GM18909 (cell line): ENCODE measurements at regions not wholly inside any gene's neighbourhood (a gene's known extent, or its start where the extent isn't known, plus 50 kb on each side); places are given as distances from the start of the nearest gene placed in this dataset.
"Not testable (repeated sequence)": the region's sequence is repeated elsewhere in the genome, so short reads cannot be mapped to it uniquely, and the experiment has no call there.

Source experiments
- ATAC-seq: cut with Tn5 transposase; IDR thresholded peaks from one replicate; pipeline ENCODE4 v1.9.1; 2021; ENCODE audit warnings: mild to moderate bottlenecking; ENCODE audit not compliant: unreplicated experiment, poor library complexity

DNA sequence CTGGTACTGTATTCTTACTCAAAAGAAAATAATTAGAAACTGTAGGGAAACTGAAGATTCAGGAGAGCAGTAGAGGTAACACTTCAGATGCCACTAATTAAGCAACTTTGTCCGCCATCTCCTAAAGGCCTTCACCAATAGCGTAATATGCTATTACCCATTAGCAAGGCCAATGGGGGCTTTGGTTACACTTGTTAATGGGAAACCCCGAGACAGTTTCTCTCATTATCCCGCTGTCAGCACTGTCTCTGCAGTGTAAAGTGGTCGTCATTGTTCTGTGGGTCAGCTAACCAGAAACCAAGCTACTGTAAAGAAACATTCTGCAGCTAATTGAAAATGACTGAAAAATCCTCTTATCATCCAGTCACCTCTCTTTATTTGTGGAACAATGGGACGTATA is 468.0 kb upstream of the POU3F2 start:
- no peak for ATAC-seq

DNA sequence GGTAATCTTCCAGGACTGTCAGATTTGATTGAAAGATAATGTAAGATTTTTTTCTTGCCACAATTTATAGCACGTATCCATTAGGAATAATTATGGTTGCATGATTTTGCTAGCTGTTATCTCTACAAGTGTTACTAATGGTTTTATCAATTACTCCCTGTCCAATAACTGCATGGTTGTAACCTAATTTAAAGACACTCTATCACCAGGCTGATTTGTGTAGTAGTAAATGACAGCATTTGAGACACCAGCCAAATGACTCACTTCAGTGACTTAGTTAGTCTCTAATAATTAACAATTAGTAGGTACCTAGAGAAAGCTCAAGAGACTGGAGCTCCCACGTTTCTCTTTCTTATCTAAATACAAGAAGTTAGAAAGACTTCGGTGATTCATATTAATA is 453.8 kb upstream of the POU3F2 start:
- ATAC-seq, result no peak

GRCh38 chr6:98382246-98382645 is 452.1 kb upstream of the POU3F2 start:
- ATAC-seq, result no peak

GRCh38 chr6:98384334-98384733 is 450.0 kb upstream of the POU3F2 start:
- no peak for ATAC-seq

DNA sequence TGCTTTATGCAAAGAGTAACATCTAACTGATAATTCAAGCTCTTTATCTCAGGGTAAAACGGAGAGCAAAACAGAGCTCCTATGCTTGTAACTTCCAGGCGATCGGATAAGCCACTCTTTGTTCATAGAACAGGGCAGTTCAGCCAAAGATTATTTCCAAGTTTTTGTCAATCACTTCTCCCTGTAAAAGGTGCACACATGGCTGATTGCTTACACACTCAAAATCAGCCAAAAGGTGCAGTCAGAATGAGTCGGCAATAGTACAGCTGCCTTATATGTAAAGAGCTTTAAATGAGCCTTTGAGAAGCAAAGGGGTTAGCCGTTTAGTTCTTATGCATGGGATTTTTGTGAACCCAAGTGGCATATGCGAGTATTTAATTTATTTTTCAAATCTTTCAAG is 449.6 kb upstream of the POU3F2 start:
- ATAC-seq, result no peak

GRCh38 chr6:98395610-98396166 is 438.7 kb upstream of the POU3F2 start:
- ATAC-seq, result no peak

DNA sequence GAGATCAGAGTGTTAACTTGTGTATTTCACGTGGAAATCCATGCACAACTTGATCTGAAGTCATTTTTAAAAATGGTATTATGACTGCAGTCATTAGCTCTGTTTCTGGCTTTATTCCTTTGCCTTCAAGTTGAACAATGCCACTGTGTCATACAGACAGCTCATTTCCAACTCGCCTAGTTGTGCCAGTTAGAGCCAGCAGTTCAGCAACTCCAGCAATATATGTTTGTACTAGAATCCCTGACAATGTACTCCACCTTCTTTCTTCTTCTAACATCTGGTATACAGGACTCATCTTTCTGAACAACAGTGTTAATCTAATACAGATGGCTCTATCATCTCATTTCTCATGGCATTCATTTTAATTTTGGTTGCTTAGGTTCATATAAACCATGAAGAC is 418.3 kb upstream of the POU3F2 start:
- no peak for ATAC-seq

DNA sequence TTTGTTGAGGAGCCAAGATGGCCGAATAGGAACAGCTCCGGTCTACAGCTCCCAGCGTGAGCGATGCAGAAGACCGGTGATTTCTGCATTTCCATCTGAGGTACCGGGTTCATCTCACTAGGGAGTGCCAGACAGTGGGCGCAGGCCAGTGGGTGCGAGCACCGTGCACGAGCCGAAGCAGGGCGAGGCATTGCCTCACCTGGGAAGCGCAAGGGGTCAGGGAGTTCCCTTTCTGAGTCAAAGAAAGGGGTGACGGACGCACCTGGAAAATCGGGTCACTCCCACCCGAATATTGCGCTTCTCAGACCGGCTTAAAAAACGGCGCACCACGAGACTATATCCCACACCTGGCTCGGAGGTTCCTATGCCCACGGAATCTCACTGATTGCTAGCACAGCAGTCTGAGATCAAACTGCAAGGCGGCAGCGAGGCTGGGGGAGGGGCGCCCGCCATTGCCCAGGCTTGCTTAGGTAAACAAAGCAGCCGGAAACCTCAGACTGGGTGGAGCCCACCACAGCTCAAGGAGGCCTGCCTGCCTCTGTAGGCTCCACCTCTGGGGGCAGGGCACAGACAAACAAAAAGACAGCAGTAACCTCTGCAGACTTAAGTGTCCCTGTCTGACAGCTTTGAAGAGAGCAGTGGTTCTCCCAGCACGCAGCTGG is 417.7 kb upstream of the POU3F2 start:
- ATAC-seq, result not testable (repeated sequence)

DNA sequence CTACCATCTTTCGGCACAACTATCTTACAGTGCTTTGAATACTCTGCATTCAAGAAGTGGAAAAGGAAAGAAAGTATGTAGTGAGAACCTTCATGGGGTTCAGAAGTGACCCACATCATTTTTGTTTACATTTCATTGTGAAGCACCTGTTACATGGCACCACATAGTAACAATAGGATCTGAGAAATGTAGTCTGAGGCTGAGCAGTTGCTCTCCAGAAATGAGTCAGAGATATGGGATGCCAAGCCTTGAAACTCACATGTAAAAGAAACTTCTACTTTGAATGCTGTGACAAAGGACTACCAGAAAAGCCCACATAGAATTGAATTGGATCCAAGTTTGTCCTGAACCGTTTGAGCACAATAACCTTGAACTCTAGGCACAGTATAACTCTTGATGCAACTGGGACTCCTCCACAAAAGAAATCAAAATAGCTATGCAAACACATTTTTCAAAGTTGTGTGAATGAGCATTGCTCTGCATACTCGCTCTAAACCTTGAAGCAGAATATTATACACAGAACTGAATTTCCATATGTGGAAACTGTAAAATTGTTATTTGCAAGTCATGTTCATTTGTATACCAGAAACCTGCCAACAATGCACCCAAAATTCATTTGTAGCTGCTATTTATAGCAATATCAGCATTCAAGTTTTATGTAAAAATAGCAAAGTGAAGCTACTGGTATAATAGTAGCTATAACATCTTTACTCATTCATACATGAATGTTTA is 400.9 kb upstream of the POU3F2 start:
- peak; percentile 85 for ATAC-seq

- ATAC-seq, result no peak
Observed at GRCh38 chr6:98443633-98444032, 390.7 kb upstream of the POU3F2 start.

DNA sequence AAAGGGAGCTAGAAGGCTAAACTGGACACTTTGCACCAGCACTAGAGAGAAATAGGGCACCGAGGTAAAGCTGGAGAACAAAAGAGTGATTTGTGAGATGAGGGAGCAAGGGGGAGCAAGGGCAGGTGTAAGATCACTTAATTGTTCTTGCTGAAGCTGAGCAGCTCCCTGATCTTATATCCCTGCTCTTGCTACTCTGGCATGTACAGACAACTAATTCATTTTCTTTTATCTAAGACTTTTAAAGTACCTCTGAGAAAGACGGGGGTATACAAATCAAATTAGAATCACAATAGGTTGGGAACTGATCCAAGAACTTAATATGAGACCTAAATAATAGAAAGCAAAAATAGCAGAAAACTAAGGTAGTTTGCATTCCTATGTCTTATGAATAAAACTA is 381.7 kb upstream of the POU3F2 start:
- ATAC-seq, result no peak

DNA sequence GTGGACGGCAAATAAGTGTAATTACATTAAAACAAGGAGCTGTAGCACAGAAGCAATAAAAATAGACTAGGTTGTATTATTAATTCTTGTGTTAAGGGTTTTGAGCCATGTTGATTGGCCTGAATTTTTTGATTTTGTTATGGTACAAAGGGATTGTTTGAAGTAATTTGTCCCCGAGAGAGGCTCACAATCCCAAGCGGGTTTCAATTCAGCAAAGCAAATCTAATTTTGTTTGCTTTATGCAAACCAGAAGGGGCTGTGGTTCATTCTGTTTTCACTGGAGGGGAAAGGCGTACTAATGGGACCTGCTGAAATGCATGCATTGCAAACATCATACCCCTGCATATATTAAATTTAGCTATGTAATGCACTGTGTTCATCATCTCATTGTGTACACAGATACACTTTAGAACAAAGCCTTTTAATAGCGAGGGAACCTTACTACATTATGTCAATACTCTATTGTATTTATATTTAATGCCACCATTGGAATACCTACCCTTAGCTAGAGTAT is 379.5 kb upstream of the POU3F2 start:
- no peak for ATAC-seq

DNA sequence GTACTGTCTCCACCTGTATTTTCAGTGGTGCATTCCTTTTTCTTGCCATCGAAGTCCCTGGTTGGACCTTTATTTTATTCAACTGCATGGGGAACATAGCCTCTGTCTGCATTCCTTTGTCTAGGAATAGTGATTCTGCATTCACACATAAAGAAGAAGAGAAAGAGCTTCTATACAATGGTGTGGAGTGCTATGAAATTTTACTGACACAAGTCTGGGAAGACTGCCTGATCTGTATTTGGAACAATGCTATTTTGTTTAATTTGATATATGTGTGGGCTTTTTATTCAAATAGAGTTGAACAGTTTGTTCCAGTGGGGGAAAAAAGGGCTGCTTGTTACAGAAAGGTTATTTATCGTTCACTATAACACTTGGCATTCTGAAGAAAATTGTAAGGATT is 375.7 kb upstream of the POU3F2 start:
- ATAC-seq, result no peak

DNA sequence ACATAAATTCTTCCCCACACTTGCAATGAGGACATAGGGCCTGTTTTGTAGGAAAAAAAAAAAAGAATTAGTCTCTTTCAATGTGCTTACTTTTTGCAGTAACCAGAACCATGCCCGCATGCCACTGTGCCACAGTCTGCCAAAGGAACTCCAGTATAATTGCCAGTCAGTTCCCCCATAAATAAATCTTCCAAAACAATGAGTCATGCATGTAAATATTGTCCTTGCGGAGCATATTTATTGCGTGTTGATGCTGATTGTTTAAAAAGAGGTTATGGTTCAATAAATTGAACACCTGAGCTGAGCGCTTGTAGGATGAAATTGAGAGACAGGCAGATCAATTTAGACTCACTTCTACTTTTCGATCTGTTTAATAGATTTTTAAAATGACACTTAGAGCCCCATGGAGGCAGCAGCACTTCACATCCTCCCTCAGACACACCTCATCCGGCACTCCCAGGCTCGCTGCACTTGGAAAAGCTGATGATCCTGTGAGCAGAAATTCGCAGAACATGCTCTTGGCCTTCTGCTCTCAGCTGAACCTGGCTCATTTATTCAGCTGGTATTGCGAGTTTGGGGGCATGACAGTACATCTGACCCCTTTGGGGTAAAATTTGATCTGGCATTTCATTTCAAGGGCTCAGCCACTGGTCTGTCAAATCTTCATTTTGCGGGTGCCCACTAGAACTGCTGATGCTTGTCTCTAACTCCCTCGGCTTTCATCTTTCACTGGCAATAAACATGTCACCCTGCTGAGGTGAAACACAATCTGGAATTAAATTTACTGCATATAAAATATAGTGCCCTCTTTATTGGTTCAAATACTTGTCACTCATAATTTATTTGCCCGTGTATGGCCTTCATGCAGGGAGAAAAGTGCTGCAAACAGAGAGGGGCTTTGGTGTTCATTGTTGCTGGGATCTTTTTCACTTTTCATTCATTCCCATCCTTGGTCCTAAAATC is 371.1 kb upstream of the POU3F2 start:
- no peak for ATAC-seq

- no peak for ATAC-seq
Observed at GRCh38 chr6:98467091-98467490, 367.3 kb upstream of the POU3F2 start.

- ATAC-seq, result no peak
Observed at GRCh38 chr6:98467902-98468301, 366.5 kb upstream of the POU3F2 start.

- ATAC-seq, result no peak
Observed at GRCh38 chr6:98469141-98469540, 365.2 kb upstream of the POU3F2 start.

GRCh38 chr6:98470821-98471220 is 363.6 kb upstream of the POU3F2 start:
- ATAC-seq, result no peak

GRCh38 chr6:98471444-98471843 is 362.9 kb upstream of the POU3F2 start:
- no peak for ATAC-seq

DNA sequence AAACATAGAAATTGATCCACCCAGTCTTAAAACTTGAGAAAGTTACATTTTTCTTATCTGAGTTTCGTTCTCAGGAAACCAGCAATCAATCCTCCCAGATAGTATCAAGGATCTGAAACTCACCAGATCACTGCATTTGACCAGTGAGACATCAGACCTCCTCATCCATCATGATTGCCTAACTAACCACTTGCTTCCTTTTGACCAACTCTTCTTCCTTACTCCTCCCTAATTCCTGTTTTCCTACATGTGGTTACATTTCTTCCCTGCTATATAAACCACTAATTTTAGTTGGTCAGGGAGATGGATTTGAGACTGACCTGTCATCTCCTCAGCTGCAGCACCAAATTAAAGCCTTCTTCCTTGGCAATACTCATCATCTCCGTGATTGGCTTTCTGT is 357.1 kb upstream of the POU3F2 start:
- ATAC-seq, result no peak

GRCh38 chr6:98484696-98485095 is 349.7 kb upstream of the POU3F2 start:
- ATAC-seq, result no peak
